NCI-H446 (cell line): ENCODE measurements at regions not wholly inside any gene's neighbourhood (a gene's known extent, or its start where the extent isn't known, plus 50 kb on each side); places are given as distances from the start of the nearest gene placed in this dataset.
"Not testable (repeated sequence)": the region's sequence is repeated elsewhere in the genome, so short reads cannot be mapped to it uniquely, and the experiment has no call there.

Source experiments
- DNase-seq, 2 experiments: peaks; one replicate each; lab custom pipeline; 2025; lab: John Stamatoyannopoulos, UW

- DNase-seq, result no peak
These were observed 165.9 kb upstream of the CREB1 start for GRCh38 chr2:207363761-207364290.

DNA sequence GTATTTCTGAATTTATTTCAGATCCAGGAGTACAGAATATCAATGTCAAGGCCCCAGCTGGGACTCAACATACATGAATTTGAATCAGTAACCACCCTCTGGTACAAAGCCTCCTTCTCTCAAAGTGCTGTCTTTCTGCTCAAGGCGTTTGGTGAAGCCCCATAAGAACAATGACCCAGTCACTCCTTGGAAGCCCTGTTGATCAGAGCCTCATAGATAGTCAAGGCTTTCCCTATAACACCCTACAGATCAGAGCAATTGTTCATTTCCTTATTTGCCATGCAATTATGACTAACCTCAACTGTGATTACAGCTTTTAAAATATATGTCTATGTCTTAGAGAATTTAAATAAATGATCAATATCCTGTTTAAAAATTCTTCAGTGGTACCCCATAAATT is 159.1 kb upstream of the CREB1 start:
- no peak for DNase-seq

DNA sequence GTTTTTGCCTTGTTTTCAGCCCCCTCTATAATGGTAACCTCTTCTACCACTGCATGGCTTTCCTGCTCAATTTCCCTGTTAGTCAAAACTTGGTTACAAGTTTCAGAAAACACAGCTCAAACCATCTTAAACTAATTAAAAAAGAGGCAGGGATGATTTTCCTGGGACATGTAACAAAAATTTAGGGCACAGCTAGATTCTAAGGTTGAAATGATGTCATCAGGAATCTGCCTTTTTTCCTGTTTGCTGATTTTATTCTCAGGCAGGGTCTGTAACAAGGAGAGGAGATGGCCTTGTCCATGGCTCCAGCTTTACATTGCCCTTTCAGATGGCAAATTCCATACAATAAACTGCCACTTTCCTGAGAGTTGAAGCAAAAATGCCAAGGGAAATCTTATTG is 157.9 kb upstream of the CREB1 start:
- DNase-seq, result no peak

GRCh38 chr2:207372483-207372882 is 157.3 kb upstream of the CREB1 start:
- DNase-seq, result no peak

DNA sequence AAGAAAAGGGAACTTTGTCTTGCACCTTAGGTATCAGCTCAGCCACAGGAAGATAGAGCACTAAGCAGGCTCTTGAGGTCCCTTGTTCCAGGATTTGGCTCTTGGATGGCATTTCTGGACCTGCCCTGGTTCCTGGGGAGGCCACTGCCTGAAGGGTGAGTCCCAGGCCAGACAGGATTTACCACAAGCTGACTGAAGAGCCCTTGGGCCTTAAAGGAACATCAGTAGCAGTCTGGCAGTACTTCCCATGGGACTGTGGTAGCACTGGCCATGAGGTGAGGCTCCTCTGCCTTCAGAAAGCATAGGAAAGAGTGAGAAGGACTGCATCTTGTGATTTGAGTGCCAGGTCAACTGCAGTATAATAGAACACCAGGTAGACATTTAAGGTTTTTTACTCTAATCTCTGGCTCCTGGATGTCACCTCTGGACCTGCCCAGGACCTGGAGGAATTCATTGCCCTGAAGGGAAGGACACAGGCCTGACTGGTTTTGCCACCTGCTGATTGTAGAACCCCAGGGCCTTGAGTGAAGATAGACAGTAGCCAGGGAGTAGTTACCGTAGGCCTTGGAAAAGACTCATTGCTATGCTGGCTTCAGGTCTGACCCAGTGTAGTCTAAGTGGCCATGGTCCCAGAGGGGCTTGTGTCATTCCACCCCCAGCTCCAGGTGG is 154.4 kb upstream of the CREB1 start:
- no peak for DNase-seq

GRCh38 chr2:207378620-207379019 is 151.1 kb upstream of the CREB1 start:
- DNase-seq, result not testable (repeated sequence)

DNA sequence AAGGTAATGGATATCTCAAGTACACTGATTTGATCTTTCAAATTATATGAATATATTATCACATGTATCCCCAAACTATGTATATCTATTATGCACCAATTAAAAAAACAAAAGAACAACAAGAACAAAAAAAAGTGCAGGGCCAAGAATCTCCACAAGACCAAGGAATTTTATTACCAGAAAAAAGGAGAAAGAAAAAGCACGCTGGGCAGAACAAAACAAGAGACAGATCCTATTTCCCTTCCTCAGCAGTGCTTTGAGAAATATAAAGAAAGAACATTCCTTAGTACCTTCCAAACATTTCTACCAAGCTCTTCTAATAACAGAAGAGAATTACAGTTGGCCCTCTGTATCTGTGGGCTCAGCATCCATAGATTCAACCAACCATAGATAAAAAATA is 144.7 kb upstream of the CREB1 start:
- DNase-seq, result no peak

DNA sequence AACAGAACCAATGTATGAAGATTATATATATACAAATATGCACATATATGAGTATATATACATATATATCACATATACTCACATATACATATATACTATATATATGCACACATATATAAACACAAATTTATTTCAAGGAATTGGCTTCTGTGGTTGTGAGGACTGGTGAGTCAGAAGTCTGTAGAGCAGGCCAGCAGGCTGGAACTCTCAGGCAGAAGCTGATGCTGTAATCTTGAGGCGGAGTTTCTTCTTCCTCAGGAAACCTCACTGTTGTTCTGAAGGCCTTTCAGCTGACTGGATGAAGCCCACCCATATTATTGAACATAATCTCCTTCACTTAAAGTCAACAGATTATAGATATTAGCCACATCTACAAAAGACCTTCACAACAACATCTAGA is 143.9 kb upstream of the CREB1 start:
- no peak for DNase-seq

- DNase-seq, result no peak
These were observed 142.7 kb upstream of the CREB1 start for GRCh38 chr2:207387001-207387571.

GRCh38 chr2:207390302-207391095 is 139.3 kb upstream of the CREB1 start:
- no peak for DNase-seq

GRCh38 chr2:207394203-207394781 is 135.5 kb upstream of the CREB1 start:
- no peak for DNase-seq

- peak; percentile 14 to 26 for DNase-seq
These were observed 134.8 kb upstream of the CREB1 start for GRCh38 chr2:207394812-207395534.

GRCh38 chr2:207395535-207396251 is 134.1 kb upstream of the CREB1 start:
- DNase-seq, result peak in 1 of 2 experiments; percentile 17

GRCh38 chr2:207397917-207398655 is 131.7 kb upstream of the CREB1 start:
- DNase-seq, result peak in 1 of 2 experiments; percentile 48

DNA sequence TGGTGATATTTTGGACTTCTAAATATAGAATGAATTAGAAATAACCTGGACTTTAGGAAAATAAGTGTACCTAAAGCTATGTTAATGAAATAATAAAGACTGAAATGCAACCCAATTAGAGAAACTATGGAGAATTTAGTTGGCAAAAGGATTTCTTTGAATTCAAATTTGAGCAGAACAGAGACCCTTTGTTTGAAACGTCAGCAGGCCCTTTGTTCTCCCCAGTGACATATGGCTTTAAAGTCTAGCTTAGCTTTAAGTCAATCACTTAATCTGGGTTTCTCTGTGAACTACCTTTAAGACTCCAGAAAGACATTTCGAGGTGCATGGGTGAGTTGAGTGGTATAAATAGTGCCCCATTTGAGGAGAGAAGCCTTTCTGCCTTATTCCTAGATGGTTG is 130.5 kb upstream of the CREB1 start:
- DNase-seq, result no peak

DNA sequence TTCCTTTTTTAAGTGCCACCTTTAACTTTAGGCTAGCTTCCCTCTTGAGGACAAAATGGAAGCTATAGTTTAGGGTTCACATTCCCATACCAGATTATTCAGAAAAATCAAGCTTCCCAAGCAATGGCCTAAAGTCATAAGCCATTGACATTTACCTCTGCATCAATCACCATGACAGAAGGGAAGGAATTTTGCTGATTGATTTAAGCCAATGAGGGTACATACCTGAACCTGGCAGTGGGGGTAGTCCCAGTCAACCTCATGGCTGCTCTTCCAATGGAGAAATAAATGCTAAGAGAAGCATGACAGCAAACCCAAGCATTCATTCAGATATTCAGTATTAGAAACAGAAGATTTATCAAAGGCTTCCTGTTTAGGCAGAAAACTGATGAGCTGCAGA is 128.4 kb upstream of the CREB1 start:
- no peak for DNase-seq

DNA sequence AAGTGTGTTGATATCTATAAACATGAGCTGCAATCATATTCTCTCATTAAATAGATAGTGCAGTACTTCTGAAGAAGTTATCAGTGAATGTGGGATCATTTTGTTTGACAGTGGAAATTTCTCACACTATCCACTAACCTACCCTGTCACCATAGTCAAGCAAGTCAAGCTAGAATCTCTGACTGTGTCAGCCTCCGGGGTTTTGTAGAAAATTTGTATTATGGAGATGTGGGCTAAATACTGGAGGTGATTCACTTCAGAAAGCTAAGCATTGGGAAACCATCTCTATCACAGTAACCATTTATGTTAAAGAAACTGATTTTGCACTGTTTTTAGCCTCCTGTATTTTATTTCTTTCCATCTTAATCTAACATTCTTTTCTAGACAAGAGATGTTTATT is 126.6 kb upstream of the CREB1 start:
- DNase-seq, result no peak

DNA sequence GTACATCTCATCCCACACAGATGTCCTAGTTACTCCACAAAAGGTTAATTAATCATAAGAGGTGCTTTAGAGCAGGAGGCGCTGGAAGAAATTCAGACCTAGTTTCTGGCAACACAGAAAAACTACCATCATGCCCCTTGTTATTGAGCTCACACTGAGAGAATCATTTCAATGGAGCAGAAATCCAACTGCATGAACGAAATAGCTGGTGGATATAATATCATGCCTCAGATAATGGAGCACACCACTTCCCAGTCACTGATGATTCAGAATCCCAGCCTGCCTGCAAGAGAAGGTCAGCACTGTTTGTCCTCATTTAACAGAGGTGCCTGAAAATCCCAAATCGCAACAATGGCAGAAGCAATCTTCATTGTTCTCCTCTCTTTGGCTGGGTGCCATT is 125.8 kb upstream of the CREB1 start:
- peak; percentile 73 to 92 for DNase-seq

DNA sequence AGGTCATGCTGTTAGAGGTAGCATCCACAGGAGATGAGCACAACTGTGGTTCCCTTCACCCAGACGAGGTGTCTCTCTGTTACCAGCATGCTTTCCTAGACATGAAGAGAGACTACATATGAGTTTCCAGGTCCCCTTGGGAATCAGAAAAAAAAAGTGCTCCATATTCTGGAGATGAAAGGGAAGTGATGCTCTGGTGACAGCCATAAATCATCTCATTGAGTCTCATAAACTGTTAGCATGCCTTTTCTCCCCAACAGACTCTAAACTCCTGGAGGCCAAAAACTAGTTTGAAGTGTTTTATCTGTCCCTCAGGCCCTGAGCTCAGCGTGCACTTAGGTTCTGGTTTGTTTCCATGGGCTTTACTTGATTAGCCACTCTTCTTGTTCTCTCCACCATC is 124.6 kb upstream of the CREB1 start:
- DNase-seq, result no peak

- DNase-seq, result peak; percentile 69 to 83
These were observed 121.5 kb upstream of the CREB1 start for GRCh38 chr2:207408086-207408794.
